ENCODE measurements at regions not wholly inside any gene's neighbourhood (a gene's known extent, or its start where the extent isn't known, plus 50 kb on each side); places are given as distances from the start of the nearest gene placed in this dataset.

- TF ChIP-seq RFX5 (IDR thresholded peaks at IDR 0.05; ENCODE audit: low read depth, low read length) (no peak), ZNF629 (CRISPR knock-in tag; conservative IDR thresholded peaks at IDR 0.05) (no peak), ZFP36L2 (CRISPR knock-in tag; IDR thresholded peaks at IDR 0.05) (no peak), STAG1 (CRISPR knock-in tag; IDR thresholded peaks at IDR 0.05) (no peak), REST (IDR thresholded peaks at IDR 0.05; ENCODE audit: borderline replicate concordance in 1 of 2, low read depth in 1 of 2, low read length in 2 of 2) (no peak)
Measured at GRCh38 chr4:23547096-23547495, 342.8 kb downstream of the PPARGC1A start.

All from HepG2 (cell line).